ENCODE measurements at regions not wholly inside any gene's neighbourhood (a gene's known extent, or its start where the extent isn't known, plus 50 kb on each side); places are given as distances from the start of the nearest gene placed in this dataset.

DNA sequence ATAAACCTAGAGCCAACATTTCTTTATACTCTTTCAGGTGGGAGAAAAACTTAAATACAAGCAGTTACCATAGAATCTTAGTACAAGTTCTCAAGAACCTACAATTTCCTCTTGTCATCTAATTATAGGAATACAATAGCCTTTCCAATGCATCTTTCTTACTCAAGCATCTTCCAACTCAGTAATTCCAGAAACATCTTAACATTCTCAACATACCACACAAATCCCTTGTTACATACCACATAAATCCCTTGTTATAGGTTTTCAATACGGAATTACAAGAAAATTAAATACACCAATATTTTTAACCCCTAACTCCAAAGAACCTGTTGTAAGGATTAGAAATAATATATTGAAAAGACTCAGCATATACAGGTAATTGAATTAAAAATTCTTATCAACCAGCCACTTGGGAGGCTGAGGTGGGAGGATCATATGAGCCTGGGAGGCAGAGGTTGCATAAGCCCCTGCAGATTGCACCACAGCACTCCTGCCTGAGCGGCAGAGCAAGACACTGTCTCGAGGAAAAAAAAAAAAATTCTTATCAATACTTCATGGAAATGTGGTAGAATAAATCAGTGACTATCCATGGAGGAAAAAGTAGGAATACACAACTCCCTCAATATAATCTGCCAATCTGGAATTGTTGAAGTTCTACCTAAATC is 127.5 kb upstream of the CCDC28A start:
- TF ChIP-seq ZNF274 (IDR thresholded peaks at IDR 0.05; ENCODE audit: low read depth, low read length): no peak
- no peak for TF ChIP-seq SUZ12 (IDR thresholded peaks at IDR 0.05; ENCODE audit: extremely low read depth, insufficient read depth, insufficient read length)
- no peak for TF ChIP-seq YY1 (IDR thresholded peaks at IDR 0.05; ENCODE audit: insufficient read depth, insufficient read length)

All from NT2/D1 (cell line).